Colonic mucosa (tissue), 4 donors: ENCODE measurements at regions not wholly inside any gene's neighbourhood (a gene's known extent, or its start where the extent isn't known, plus 50 kb on each side); places are given as distances from the start of the nearest gene placed in this dataset.

Experiments used
- DNase-seq: peaks from one replicate; pipeline ENCODE4 v3.0.0-alpha.2; 2020
- H3K27ac ChIP-seq: fragments of 200-600 bp; one replicate; pipeline ENCODE4 v1.8.0; 2021
- H3K27me3 ChIP-seq: fragments of 200-600 bp; one replicate; pipeline ENCODE4 v1.8.0; 2021
- H3K36me3 ChIP-seq: fragments of 200-600 bp; one replicate; pipeline ENCODE4 v1.8.0; 2021
- H3K4me1 ChIP-seq: fragments of 200-600 bp; one replicate; pipeline ENCODE4 v1.8.0; 2021; ENCODE audit warnings: mild to moderate bottlenecking
- H3K4me3 ChIP-seq: fragments of 200-600 bp; one replicate; pipeline ENCODE4 v1.8.0; 2021
- H3K9ac ChIP-seq, 2 donors: one replicate each; pipeline ENCODE4 v1.7.0; 2013; ENCODE audit warnings: control low read depth in 2 of 2, low read depth in 2 of 2, low read length in 2 of 2
- H3K9me3 ChIP-seq: fragments of 200-600 bp; one replicate; pipeline ENCODE4 v1.8.0; 2021
- intact Hi-C: fragments of 100-400 bp; cut with DNase I; formaldehyde crosslinking; loops from one replicate; pipeline ENCODE4 v1.14.1; 2022
- TF ChIP-seq, protein P1 (sequence below): fragments of 200-600 bp; IDR thresholded peaks from one replicate; pipeline ENCODE4 v1.8.0; 2022; ENCODE audit warnings: antibody characterized with exemption, mild to moderate bottlenecking
- donor health status: healthy.
- donor health status: DM: no; HTN: no; CAD: no.
- donor health status: DM: no; HTN: no; CAD: no.

DNA sequence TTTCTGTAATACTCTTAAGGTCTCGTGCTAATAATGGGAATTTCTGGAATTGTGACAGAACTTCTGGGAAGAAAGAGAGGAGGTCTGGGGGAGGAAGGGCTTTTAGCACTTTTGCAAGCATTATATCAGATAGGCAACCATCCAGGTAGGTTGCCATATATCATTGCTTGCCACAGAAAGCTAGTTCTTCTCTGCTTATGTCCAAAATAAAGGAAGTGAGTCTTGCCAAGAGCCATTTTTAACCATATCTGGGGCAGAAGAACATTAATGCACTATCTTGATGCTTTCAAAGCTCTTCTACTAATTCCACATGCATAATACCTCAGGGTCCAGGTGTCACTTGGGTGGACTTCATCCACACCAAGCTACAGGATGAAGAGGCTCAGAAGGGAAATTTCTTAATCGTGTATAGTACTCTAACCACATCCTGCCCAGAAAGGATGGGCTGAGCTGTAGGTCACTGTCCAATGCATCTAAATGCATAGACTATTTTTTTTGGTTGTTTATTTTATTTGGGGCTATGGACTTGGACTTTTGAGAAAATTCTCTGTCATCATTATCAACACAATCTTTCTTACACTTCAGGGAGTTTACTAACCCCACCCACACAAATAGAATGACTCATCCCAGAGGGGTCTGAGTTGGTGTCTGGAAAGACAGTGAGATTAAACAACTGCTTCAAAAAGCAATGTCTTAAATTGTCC lies 68.9 kb upstream of the ADO start:
- Histone ChIP-seq H3K27ac (no peak overlapping the region), H3K9me3 (no peaks in the 10 kb centered on the region)
- TF ChIP-seq, protein P1, sequence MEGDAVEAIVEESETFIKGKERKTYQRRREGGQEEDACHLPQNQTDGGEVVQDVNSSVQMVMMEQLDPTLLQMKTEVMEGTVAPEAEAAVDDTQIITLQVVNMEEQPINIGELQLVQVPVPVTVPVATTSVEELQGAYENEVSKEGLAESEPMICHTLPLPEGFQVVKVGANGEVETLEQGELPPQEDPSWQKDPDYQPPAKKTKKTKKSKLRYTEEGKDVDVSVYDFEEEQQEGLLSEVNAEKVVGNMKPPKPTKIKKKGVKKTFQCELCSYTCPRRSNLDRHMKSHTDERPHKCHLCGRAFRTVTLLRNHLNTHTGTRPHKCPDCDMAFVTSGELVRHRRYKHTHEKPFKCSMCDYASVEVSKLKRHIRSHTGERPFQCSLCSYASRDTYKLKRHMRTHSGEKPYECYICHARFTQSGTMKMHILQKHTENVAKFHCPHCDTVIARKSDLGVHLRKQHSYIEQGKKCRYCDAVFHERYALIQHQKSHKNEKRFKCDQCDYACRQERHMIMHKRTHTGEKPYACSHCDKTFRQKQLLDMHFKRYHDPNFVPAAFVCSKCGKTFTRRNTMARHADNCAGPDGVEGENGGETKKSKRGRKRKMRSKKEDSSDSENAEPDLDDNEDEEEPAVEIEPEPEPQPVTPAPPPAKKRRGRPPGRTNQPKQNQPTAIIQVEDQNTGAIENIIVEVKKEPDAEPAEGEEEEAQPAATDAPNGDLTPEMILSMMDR = no peak

DNA sequence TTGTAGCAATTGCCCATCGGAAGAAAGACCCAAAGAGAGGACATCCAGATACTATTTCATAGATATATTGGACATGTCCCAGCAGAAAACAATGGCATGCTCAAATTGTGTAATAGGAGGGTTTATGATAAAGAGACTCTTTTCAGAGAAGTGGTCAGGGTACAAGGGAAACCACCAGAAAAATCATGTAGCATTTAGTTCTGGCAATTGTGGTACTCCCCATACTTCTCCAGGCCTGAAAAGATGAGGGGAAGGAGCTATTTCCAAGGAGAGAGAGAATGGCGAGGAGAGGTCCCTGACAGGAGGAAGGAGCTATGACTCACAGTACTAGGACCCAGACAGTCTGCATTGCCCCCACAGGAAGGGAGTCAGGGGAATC lies 68.4 kb upstream of the ADO start:
- TF ChIP-seq, protein P1 = no peak
- no peaks in the 10 kb centered on the region for H3K9me3 ChIP-seq
- H3K4me3 ChIP-seq = no peak overlapping the region
- no peak overlapping the region for H3K9ac ChIP-seq
- DNase-seq = no peak
- H3K36me3 ChIP-seq = no peaks in the 10 kb centered on the region
- intact Hi-C loops = no loop called here
- no peaks in the 10 kb centered on the region for H3K4me1 ChIP-seq
- no peak overlapping the region for H3K27ac ChIP-seq
- H3K27me3 ChIP-seq = no peaks in the 10 kb centered on the region

More for the DNA sequence above, 68.9 kb upstream of the ADO start:
- DNase-seq = no peak
- H3K27me3 ChIP-seq = no peaks in the 10 kb centered on the region
- H3K4me1 ChIP-seq = no peaks in the 10 kb centered on the region
- H3K4me3 ChIP-seq = no peak overlapping the region
- intact Hi-C loops = no loop called here
- H3K36me3 ChIP-seq = no peaks in the 10 kb centered on the region
- H3K9ac ChIP-seq = no peak overlapping the region

DNA sequence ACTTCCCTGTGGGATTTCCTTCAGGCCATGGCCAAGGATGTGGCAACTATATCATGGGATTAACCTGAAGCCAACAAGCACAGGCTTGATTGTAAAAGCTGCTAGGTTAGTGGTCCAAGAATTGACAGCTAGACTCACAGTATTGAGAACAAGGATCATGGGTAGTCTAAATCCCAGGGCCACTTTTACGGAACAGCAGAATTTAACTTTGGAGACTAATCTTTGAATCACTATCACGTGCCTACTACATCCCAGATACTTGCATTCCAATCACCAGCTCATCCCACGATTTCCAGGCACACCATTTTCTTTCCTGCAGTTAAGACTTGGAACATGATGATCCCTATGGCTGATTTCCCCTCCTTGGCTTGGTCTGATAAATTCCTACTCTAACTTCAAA lies 65.6 kb upstream of the ADO start:
- TF ChIP-seq, protein P1 = no peak
- Histone ChIP-seq H3K4me1 (no peaks in the 10 kb centered on the region), H3K9me3 (no peaks in the 10 kb centered on the region), H3K4me3 (no peak overlapping the region), H3K27me3 (no peaks in the 10 kb centered on the region), H3K9ac (no peak overlapping the region), H3K27ac (no peak overlapping the region), H3K36me3 (no peaks in the 10 kb centered on the region)
- intact Hi-C loops = no loop called here
- DNase-seq = no peak

DNA sequence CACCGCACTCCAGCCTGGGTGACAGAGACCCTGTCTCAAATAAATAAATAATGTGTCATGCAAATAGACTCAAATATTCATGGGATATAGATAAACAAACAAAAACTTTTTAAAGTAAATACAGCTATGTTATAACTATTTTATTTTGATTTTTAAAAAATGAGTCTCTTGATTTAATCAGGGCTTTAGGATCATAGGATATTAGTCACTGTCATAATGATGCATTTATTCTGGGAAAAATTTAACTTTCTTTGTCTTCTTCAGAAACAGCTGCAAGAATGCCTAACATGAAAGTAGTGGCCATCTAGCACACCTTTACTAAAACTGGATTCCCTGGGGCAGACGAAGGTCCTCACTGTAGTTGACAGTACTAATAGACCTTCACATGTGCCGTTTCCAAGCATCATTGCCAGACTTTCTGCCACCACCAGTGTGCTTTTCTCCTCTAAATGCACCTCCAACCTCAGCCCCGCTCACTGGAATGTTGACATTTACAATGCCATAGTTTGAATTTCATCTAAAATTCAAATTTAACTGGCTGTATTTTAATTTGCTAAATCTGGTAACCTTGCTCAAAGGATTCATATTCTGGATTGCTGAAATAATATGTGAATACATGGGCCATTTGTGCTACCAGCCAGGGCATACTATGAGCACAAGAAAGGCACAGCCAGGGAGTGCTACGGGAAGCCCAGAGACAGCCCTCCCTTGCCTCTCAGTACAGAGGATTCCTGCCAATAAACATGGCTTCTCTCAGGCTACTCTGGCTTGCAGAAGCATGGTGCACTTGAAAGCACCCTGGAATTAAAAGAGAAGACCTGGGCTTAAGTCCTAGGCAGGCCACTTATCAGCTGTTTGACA lies 63.4 kb upstream of the ADO start:
- Histone ChIP-seq H3K4me3 (no peak overlapping the region), H3K9ac (no peak overlapping the region), H3K9me3 (no peaks in the 10 kb centered on the region), H3K27ac (no peak overlapping the region), H3K27me3 (no peaks in the 10 kb centered on the region), H3K36me3 (no peaks in the 10 kb centered on the region), H3K4me1 (no peaks in the 10 kb centered on the region)
- no peak for DNase-seq
- intact Hi-C loops = no loop called here
- TF ChIP-seq, protein P1 = no peak

DNA sequence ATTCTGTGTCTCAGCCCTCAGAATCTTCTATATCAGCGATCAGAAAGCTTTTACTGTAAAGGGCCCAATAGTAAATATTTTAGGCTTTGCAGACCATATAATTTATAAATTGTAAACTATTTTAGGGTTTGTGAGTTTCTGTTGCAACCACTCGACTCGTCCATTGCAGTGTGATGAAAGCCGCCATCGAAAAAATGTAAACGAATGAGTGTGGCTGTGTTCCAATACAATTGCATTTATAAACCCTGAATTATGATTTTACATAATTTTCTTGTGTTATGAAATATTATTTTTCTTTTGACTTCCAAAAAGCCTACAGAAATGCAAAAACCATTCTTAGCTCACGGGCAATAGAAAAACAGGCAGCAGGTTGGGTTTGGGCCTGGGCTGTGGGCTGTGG lies 62.5 kb upstream of the ADO start:
- Histone ChIP-seq H3K27ac (no peak overlapping the region), H3K4me3 (no peak overlapping the region), H3K4me1 (no peaks in the 10 kb centered on the region), H3K9ac (no peak overlapping the region), H3K9me3 (no peaks in the 10 kb centered on the region), H3K36me3 (no peaks in the 10 kb centered on the region), H3K27me3 (no peaks in the 10 kb centered on the region)
- no peak for DNase-seq
- TF ChIP-seq, protein P1 = no peak
- intact Hi-C loops = no loop called here
